ENCODE measurements at regions not wholly inside any gene's neighbourhood (a gene's known extent, or its start where the extent isn't known, plus 50 kb on each side); places are given as distances from the start of the nearest gene placed in this dataset.

GRCh38 chr15:93613386-93613785, 524.4 kb upstream of the RGMA start:
- TF ChIP-seq EZH2phosphoT487 (IDR thresholded peaks at IDR 0.05; ENCODE audit: borderline replicate concordance) (no peak), CTCF (conservative IDR thresholded peaks at IDR 0.05; ENCODE audit: low read length) (no peak)
- H3K27me3 ChIP-seq (ENCODE audit: insufficient read depth, low read length, poor library complexity, severe bottlenecking) = no peaks in the 10 kb centered on the region
- no peaks in the 10 kb centered on the region for H3K9me3 ChIP-seq (ENCODE audit: insufficient read depth, low read depth, low read length)
- H3K4me3 ChIP-seq (ENCODE audit: low read length, poor library complexity, severe bottlenecking) = no peak overlapping the region
- no peak overlapping the region for H3K4me2 ChIP-seq (ENCODE audit: low read depth, low read length, poor library complexity, severe bottlenecking)
- no peaks in the 10 kb centered on the region for H3K79me2 ChIP-seq (ENCODE audit: insufficient read depth, low read length)
- no peaks in the 10 kb centered on the region for H3K9me2 ChIP-seq (replicated peaks; ENCODE audit: low read depth, low read length)
- no peaks in the 10 kb centered on the region for H3K4me1 ChIP-seq (ENCODE audit: insufficient read depth, low read length, poor library complexity, severe bottlenecking)
- no peaks in the 10 kb centered on the region for H4K20me1 ChIP-seq (ENCODE audit: insufficient read depth, low read length, poor library complexity, severe bottlenecking)
- H3K36me3 ChIP-seq (ENCODE audit: insufficient read depth, low read length) = no peaks in the 10 kb centered on the region
- no peaks in the 10 kb centered on the region for H3F3A ChIP-seq (ENCODE audit: low read depth)
- H2AFZ ChIP-seq (ENCODE audit: low read length) = no peak overlapping the region
- H3K9ac ChIP-seq (ENCODE audit: low read depth, low read length, poor library complexity, severe bottlenecking) = no peak overlapping the region

GRCh38 chr15:93612953-93613352, 523.9 kb upstream of the RGMA start:
- H3K9me2 ChIP-seq (replicated peaks; ENCODE audit: low read depth, low read length) = no peaks in the 10 kb centered on the region
- no peaks in the 10 kb centered on the region for H3K27me3 ChIP-seq (ENCODE audit: insufficient read depth, low read length, poor library complexity, severe bottlenecking)
- H2AFZ ChIP-seq (ENCODE audit: low read length) = no peak overlapping the region
- H3K4me3 ChIP-seq (ENCODE audit: low read length, poor library complexity, severe bottlenecking) = no peak overlapping the region
- no peak overlapping the region for H3K4me2 ChIP-seq (ENCODE audit: low read depth, low read length, poor library complexity, severe bottlenecking)
- no peaks in the 10 kb centered on the region for H4K20me1 ChIP-seq (ENCODE audit: insufficient read depth, low read length, poor library complexity, severe bottlenecking)
- H3K9me3 ChIP-seq (ENCODE audit: insufficient read depth, low read depth, low read length) = no peaks in the 10 kb centered on the region
- no peaks in the 10 kb centered on the region for H3K36me3 ChIP-seq (ENCODE audit: insufficient read depth, low read length)
- H3F3A ChIP-seq (ENCODE audit: low read depth) = no peaks in the 10 kb centered on the region
- H3K9ac ChIP-seq (ENCODE audit: low read depth, low read length, poor library complexity, severe bottlenecking) = no peak overlapping the region
- TF ChIP-seq CTCF (conservative IDR thresholded peaks at IDR 0.05; ENCODE audit: low read length) (no peak), EZH2phosphoT487 (IDR thresholded peaks at IDR 0.05; ENCODE audit: borderline replicate concordance) (no peak)
- H3K79me2 ChIP-seq (ENCODE audit: insufficient read depth, low read length) = no peaks in the 10 kb centered on the region
- H3K4me1 ChIP-seq (ENCODE audit: insufficient read depth, low read length, poor library complexity, severe bottlenecking) = no peaks in the 10 kb centered on the region

GRCh38 chr15:93610944-93611343, 521.9 kb upstream of the RGMA start:
- Histone ChIP-seq H3K4me1 (ENCODE audit: insufficient read depth, low read length, poor library complexity, severe bottlenecking) (no peaks in the 10 kb centered on the region), H3K27me3 (ENCODE audit: insufficient read depth, low read length, poor library complexity, severe bottlenecking) (no peaks in the 10 kb centered on the region), H3K36me3 (ENCODE audit: insufficient read depth, low read length) (no peaks in the 10 kb centered on the region), H3K9ac (ENCODE audit: low read depth, low read length, poor library complexity, severe bottlenecking) (no peak overlapping the region), H3K9me2 (replicated peaks; ENCODE audit: low read depth, low read length) (no peaks in the 10 kb centered on the region), H4K20me1 (ENCODE audit: insufficient read depth, low read length, poor library complexity, severe bottlenecking) (no peaks in the 10 kb centered on the region), H3K4me2 (ENCODE audit: low read depth, low read length, poor library complexity, severe bottlenecking) (no peak overlapping the region), H3F3A (ENCODE audit: low read depth) (no peaks in the 10 kb centered on the region), H3K4me3 (ENCODE audit: low read length, poor library complexity, severe bottlenecking) (no peak overlapping the region), H3K79me2 (ENCODE audit: insufficient read depth, low read length) (no peaks in the 10 kb centered on the region), H2AFZ (ENCODE audit: low read length) (no peak overlapping the region), H3K9me3 (ENCODE audit: insufficient read depth, low read depth, low read length) (no peaks in the 10 kb centered on the region)
- TF ChIP-seq CTCF (conservative IDR thresholded peaks at IDR 0.05; ENCODE audit: low read length) = no peak
- no peak for TF ChIP-seq EZH2phosphoT487 (IDR thresholded peaks at IDR 0.05; ENCODE audit: borderline replicate concordance)

All from Loucy (cell line).